Neural cell (in vitro differentiated cells): ENCODE measurements at regions not wholly inside any gene's neighbourhood (a gene's known extent, or its start where the extent isn't known, plus 50 kb on each side); places are given as distances from the start of the nearest gene placed in this dataset.

ENCODE experiments used
- H2AFZ ChIP-seq: fragments of 200-600, 300-800 bp; sonication (generic), shearing (Covaris generic); 2 replicates; pipeline ENCODE4 v1.6.0; 2014; ENCODE audit warnings: low read depth, mild to moderate bottlenecking, antibody characterized with exemption, low read length, moderate library complexity
- H3F3A ChIP-seq: fragments of 200-600 bp; shearing (Covaris generic); 2 replicates; pipeline ENCODE4 v1.6.1; 2016; ENCODE audit warnings: mild to moderate bottlenecking, moderate library complexity, mixed read lengths, antibody characterized with exemption, low read length; ENCODE audit not compliant: insufficient read depth, poor library complexity, severe bottlenecking
- H3K27ac ChIP-seq: fragments of 200-600, 300-800 bp; sonication (generic), shearing (Covaris generic); 2 replicates; pipeline ENCODE4 v1.5.1; 2014; ENCODE audit warnings: mild to moderate bottlenecking, low read length, moderate library complexity
- H3K27me3 ChIP-seq: fragments of 300-800, 200-600 bp; sonication (generic), shearing (Covaris generic); 2 replicates; pipeline ENCODE4 v1.6.0; 2014; ENCODE audit warnings: mild to moderate bottlenecking, low read depth, low read length, moderate library complexity; ENCODE audit not compliant: insufficient read depth
- H3K36me3 ChIP-seq: fragments of 300-800, 200-600 bp; sonication (generic), shearing (Covaris generic); 2 replicates; pipeline ENCODE4 v1.5.1; 2014; ENCODE audit warnings: mild to moderate bottlenecking, antibody characterized with exemption, low read length, moderate library complexity; ENCODE audit not compliant: insufficient read depth
- H3K4me2 ChIP-seq: fragments of 300-800, 200-600 bp; sonication (generic), shearing (Covaris generic); 2 replicates; pipeline ENCODE4 v1.6.0; 2014; ENCODE audit warnings: mild to moderate bottlenecking, low read length
- H3K4me3 ChIP-seq: fragments of 300-800, 200-600 bp; sonication (generic), shearing (Covaris generic); 2 replicates; pipeline ENCODE4 v1.5.1; 2014; ENCODE audit warnings: mild to moderate bottlenecking, low read length, moderate library complexity
- H3K79me2 ChIP-seq: fragments of 200-600 bp; shearing (Covaris generic); replicated peaks from 2 replicates; pipeline ENCODE4 v1.6.0; 2014; ENCODE audit warnings: mild to moderate bottlenecking, low read length, moderate library complexity; ENCODE audit not compliant: insufficient read depth
- H3K9ac ChIP-seq: fragments of 300-800, 200-600 bp; sonication (generic), shearing (Covaris generic); 2 replicates; pipeline ENCODE4 v1.6.1; 2016; ENCODE audit warnings: mild to moderate bottlenecking, low read length, mixed read lengths
- H3K9me2 ChIP-seq: fragments of 200-600 bp; shearing (Covaris generic); 2 replicates; pipeline ENCODE4 v1.6.1; 2016; ENCODE audit warnings: mild to moderate bottlenecking, low read length, mixed read lengths; ENCODE audit not compliant: insufficient read depth
- H3K9me3 ChIP-seq: fragments of 200-600, 300-800 bp; sonication (generic), shearing (Covaris generic); 2 replicates; pipeline ENCODE4 v1.6.1; 2016; ENCODE audit warnings: mild to moderate bottlenecking, mixed run types, low read length, moderate library complexity, mixed read lengths
- H4K20me1 ChIP-seq: fragments of 200-600 bp; shearing (Covaris generic); 2 replicates; pipeline ENCODE4 v1.6.1; 2016; ENCODE audit warnings: mild to moderate bottlenecking, mixed run types; ENCODE audit not compliant: insufficient read depth
- CTCF ChIP-seq: fragments of 450-650 bp; IDR thresholded peaks from 2 replicates; pipeline ENCODE4 v1.5.1; 2014; ENCODE audit warnings: antibody characterized with exemption, mild to moderate bottlenecking, moderate library complexity; ENCODE audit not compliant: poor library complexity, severe bottlenecking
- EP300 ChIP-seq: fragments of 450-650 bp; conservative IDR thresholded peaks from 2 replicates; pipeline ENCODE4 v1.6.1; 2014; ENCODE audit warnings: antibody characterized with exemption, mild to moderate bottlenecking, moderate library complexity; ENCODE audit not compliant: poor library complexity, severe bottlenecking
- EZH2 ChIP-seq: fragments of 200-600, 300-800 bp; shearing (Covaris generic), sonication (generic); IDR thresholded peaks from 2 replicates; pipeline ENCODE4 v1.6.1; 2014; ENCODE audit warnings: antibody characterized with exemption, low read length, borderline replicate concordance, mild to moderate bottlenecking; ENCODE audit not compliant: insufficient read depth, poor library complexity, severe bottlenecking
- MXI1 ChIP-seq: fragments of 450-650 bp; conservative IDR thresholded peaks from 2 replicates; pipeline ENCODE4 v1.6.1; 2014; ENCODE audit warnings: antibody characterized with exemption, mild to moderate bottlenecking; ENCODE audit not compliant: poor library complexity, severe bottlenecking
- POLR2AphosphoS5 ChIP-seq: IDR thresholded peaks from 2 replicates; pipeline ENCODE4 v1.6.1; 2012
- RAD21 ChIP-seq: fragments of 450-650 bp; conservative IDR thresholded peaks from 2 replicates; pipeline ENCODE4 v1.6.1; 2014; ENCODE audit warnings: antibody characterized with exemption, mild to moderate bottlenecking, moderate library complexity
- REST ChIP-seq: IDR thresholded peaks from 2 replicates; pipeline ENCODE4 v1.6.1; 2012; ENCODE audit warnings: borderline replicate concordance
- SMC3 ChIP-seq: fragments of 450-650 bp; conservative IDR thresholded peaks from 2 replicates; pipeline ENCODE4 v1.6.1; 2014; ENCODE audit warnings: antibody characterized with exemption, mild to moderate bottlenecking, moderate library complexity; ENCODE audit not compliant: poor library complexity
- TAF1 ChIP-seq: IDR thresholded peaks from 2 replicates; pipeline ENCODE4 v1.6.1; 2012; ENCODE audit warnings: low read depth

- H3K36me3 ChIP-seq, result no peaks in the 10 kb centered on the region
- H3F3A ChIP-seq, result no peaks in the 10 kb centered on the region
- H3K79me2 ChIP-seq, result no peaks in the 10 kb centered on the region
- H3K27ac ChIP-seq, result no peak overlapping the region
- H4K20me1 ChIP-seq, result no peaks in the 10 kb centered on the region
- no peak overlapping the region for H3K4me3 ChIP-seq
- no peak overlapping the region for H2AFZ ChIP-seq
- H3K9me3 ChIP-seq, result no peaks in the 10 kb centered on the region
- TF ChIP-seq EP300, result no peak
- TF ChIP-seq RAD21, result no peak
- no peak for TF ChIP-seq TAF1
- no peak for TF ChIP-seq SMC3
- TF ChIP-seq EZH2, result no peak
- TF ChIP-seq POLR2AphosphoS5, result no peak
- TF ChIP-seq CTCF, result no peak
- TF ChIP-seq MXI1, result no peak
- no peak for TF ChIP-seq REST
- no peaks in the 10 kb centered on the region for H3K27me3 ChIP-seq
- H3K9me2 ChIP-seq, result no peaks in the 10 kb centered on the region
- no peak overlapping the region for H3K9ac ChIP-seq
- no peak overlapping the region for H3K4me2 ChIP-seq
These were observed 140.2 kb upstream of the GYPA start for GRCh38 chr4:144280688-144281087.

- H4K20me1 ChIP-seq, result no peaks in the 10 kb centered on the region
- H3K27me3 ChIP-seq, result no peaks in the 10 kb centered on the region
- H3K36me3 ChIP-seq, result no peaks in the 10 kb centered on the region
- no peaks in the 10 kb centered on the region for H3F3A ChIP-seq
- no peak overlapping the region for H2AFZ ChIP-seq
- no peak overlapping the region for H3K9ac ChIP-seq
- no peaks in the 10 kb centered on the region for H3K9me3 ChIP-seq
- TF ChIP-seq EP300 (no peak), TAF1 (no peak), SMC3 (no peak), MXI1 (no peak), POLR2AphosphoS5 (no peak), RAD21 (no peak), REST (no peak), CTCF (no peak), EZH2 (no peak)
- no peak overlapping the region for H3K4me3 ChIP-seq
- no peaks in the 10 kb centered on the region for H3K9me2 ChIP-seq
- no peak overlapping the region for H3K4me2 ChIP-seq
- no peaks in the 10 kb centered on the region for H3K79me2 ChIP-seq
- no peak overlapping the region for H3K27ac ChIP-seq
These were observed 143.0 kb upstream of the GYPA start for GRCh38 chr4:144283526-144283925.
